HG02623 (cell line): ENCODE measurements at regions not wholly inside any gene's neighbourhood (a gene's known extent, or its start where the extent isn't known, plus 50 kb on each side); places are given as distances from the start of the nearest gene placed in this dataset.

Experiments used
- ATAC-seq: cut with Tn5 transposase; IDR thresholded peaks from one replicate; pipeline ENCODE4 v1.9.1; 2021; ENCODE audit warnings: moderate library complexity; ENCODE audit not compliant: unreplicated experiment

- no peak for ATAC-seq
Observed at GRCh38 chr3:163018664-163019063, 1522.1 kb downstream of the OTOL1 start.

- ATAC-seq: no peak
Observed at GRCh38 chr3:163019260-163019659, 1522.7 kb downstream of the OTOL1 start.

- no peak for ATAC-seq
Observed at GRCh38 chr3:163033652-163034051, 1537.0 kb downstream of the OTOL1 start.

- ATAC-seq: no peak
Observed at GRCh38 chr3:163039636-163040035, 1543.0 kb downstream of the OTOL1 start.

GRCh38 chr3:163043074-163043473 is 1546.5 kb downstream of the OTOL1 start:
- ATAC-seq: no peak

GRCh38 chr3:163045945-163046344 is 1549.3 kb downstream of the OTOL1 start:
- no peak for ATAC-seq

GRCh38 chr3:163048881-163049280 is 1552.3 kb downstream of the OTOL1 start:
- ATAC-seq: no peak

- peak; percentile 67 for ATAC-seq
Observed at GRCh38 chr3:163056874-163057497, 1560.4 kb downstream of the OTOL1 start.

- ATAC-seq: no peak
Observed at GRCh38 chr3:163058031-163058854, 1561.6 kb downstream of the OTOL1 start.

GRCh38 chr3:163071713-163072112 is 1575.1 kb downstream of the OTOL1 start:
- no peak for ATAC-seq
